Adrenal gland (tissue), 5 donors: ENCODE measurements at regions not wholly inside any gene's neighbourhood (a gene's known extent, or its start where the extent isn't known, plus 50 kb on each side); places are given as distances from the start of the nearest gene placed in this dataset.

Experiments used
- CTCF ChIP-seq, 6 experiments: fragments of 450-650 bp in 4 of 6; fragments of 200-600 bp in 2 of 6; sonication (generic) in 1 of 6; IDR thresholded peaks; 1 replicate in 5 of 6; 2 replicates in 1 of 6; pipeline versions ENCODE4 v1.5.1 to v1.8.0; 2016 to 2021; ENCODE audit warnings: antibody characterized with exemption in 6 of 6, mild to moderate bottlenecking in 2 of 6, moderate library complexity in 1 of 6
- POLR2A ChIP-seq, 2 donors: fragments of 450-650 bp; IDR thresholded peaks; one replicate each; pipeline ENCODE4 v1.6.1; 2017; ENCODE audit warnings: antibody characterized with exemption in 2 of 2, mild to moderate bottlenecking in 2 of 2, moderate library complexity in 1 of 2
- donor health status: DM: no; HTN: no; CAD: no.

GRCh38 chr3:8366219-8366810 is 135.3 kb upstream of the LMCD1 start:
- TF ChIP-seq POLR2A (IDR thresholded peaks at IDR 0.05) (no peak), CTCF (IDR thresholded peaks at IDR 0.05) (no peak)
